GM23338 (cell line): ENCODE measurements at regions not wholly inside any gene's neighbourhood (a gene's known extent, or its start where the extent isn't known, plus 50 kb on each side); places are given as distances from the start of the nearest gene placed in this dataset.

Source experiments
- ATAC-seq: fragments of 200-7000 bp; cut with Tn5 transposase; 3 replicates; pipeline ENCODE4 v1.9.1; 2020
- DNase-seq: peaks from one replicate; pipeline ENCODE4 v3.0.0-alpha.2; 2015; ENCODE audit warnings: low spot score
- H2AFZ ChIP-seq: fragments of 200-600 bp; sonication (generic); 2 replicates; pipeline ENCODE4 v1.8.0; 2016; ENCODE audit warnings: antibody characterized with exemption, mild to moderate bottlenecking, moderate library complexity
- H3F3A ChIP-seq: fragments of 200-600 bp; sonication (generic); replicated peaks from 2 replicates; pipeline ENCODE4 v1.8.0; 2017; ENCODE audit warnings: antibody characterized with exemption, mixed run types, low read depth
- H3K27ac ChIP-seq: fragments of 200-600 bp; sonication (generic); 2 replicates; pipeline ENCODE4 v1.6.1; 2016; ENCODE audit warnings: low read depth
- H3K27me3 ChIP-seq: fragments of 200-600 bp; sonication (generic); 2 replicates; pipeline ENCODE4 v1.8.0; 2016; ENCODE audit warnings: mild to moderate bottlenecking, mixed run types, moderate library complexity; ENCODE audit not compliant: insufficient read depth
- H3K36me3 ChIP-seq: fragments of 200-600 bp; sonication (generic); 2 replicates; pipeline ENCODE4 v1.8.0; 2016; ENCODE audit warnings: mild to moderate bottlenecking; ENCODE audit not compliant: insufficient read depth
- H3K4me1 ChIP-seq: fragments of 200-600 bp; sonication (generic); 2 replicates; pipeline ENCODE4 v1.8.0; 2016; ENCODE audit warnings: mild to moderate bottlenecking, moderate library complexity; ENCODE audit not compliant: insufficient read depth
- H3K4me2 ChIP-seq: fragments of 200-600 bp; sonication (generic); 2 replicates; pipeline ENCODE4 v1.7.1; 2017; ENCODE audit warnings: mixed run types
- H3K4me3 ChIP-seq: fragments of 200-600 bp; sonication (generic); 2 replicates; pipeline ENCODE4 v1.6.1; 2016; ENCODE audit warnings: mixed run types
- H3K79me2 ChIP-seq: fragments of 200-600 bp; sonication (generic); replicated peaks from 2 replicates; pipeline ENCODE4 v1.8.0; 2017; ENCODE audit warnings: mild to moderate bottlenecking; ENCODE audit not compliant: insufficient read depth
- H3K9me2 ChIP-seq: fragments of 200-600 bp; sonication (generic); 2 replicates; pipeline ENCODE4 v1.8.0; 2017; ENCODE audit not compliant: insufficient read depth
- H4K20me1 ChIP-seq: fragments of 200-600 bp; sonication (generic); replicated peaks from 2 replicates; pipeline ENCODE4 v1.8.0; 2017; ENCODE audit warnings: mild to moderate bottlenecking; ENCODE audit not compliant: insufficient read depth
- H3K27ac Mint-ChIP-seq: 2 replicates; pipeline ENCODE4 v1.8.0; 2020; ENCODE audit warnings: inconsistent platforms, mild to moderate bottlenecking, moderate library complexity, mixed read lengths
- H3K27me3 Mint-ChIP-seq: 3 replicates; pipeline ENCODE4 v1.8.0; 2022; ENCODE audit warnings: low read depth, mild to moderate bottlenecking, moderate library complexity, mixed read lengths, inconsistent platforms; ENCODE audit not compliant: insufficient read depth, poor library complexity
- H3K36me3 Mint-ChIP-seq: 3 replicates; pipeline ENCODE4 v1.8.0; 2021; ENCODE audit warnings: low read depth, mild to moderate bottlenecking, inconsistent platforms, moderate library complexity, mixed read lengths
- H3K4me1 Mint-ChIP-seq: 3 replicates; pipeline ENCODE4 v1.8.0; 2020; ENCODE audit warnings: mild to moderate bottlenecking, inconsistent platforms, mixed read lengths
- H3K4me3 Mint-ChIP-seq: 3 replicates; pipeline ENCODE4 v1.8.0; 2021; ENCODE audit warnings: moderate library complexity, mild to moderate bottlenecking, inconsistent platforms, mixed read lengths
- H3K9me3 Mint-ChIP-seq: 3 replicates; pipeline ENCODE4 v1.8.0; 2020; ENCODE audit warnings: moderate library complexity, mild to moderate bottlenecking, inconsistent platforms, mixed read lengths
- CREB1 ChIP-seq: fragments of 250-450 bp; sonication (Bioruptor Pico); IDR thresholded peaks from 2 replicates; pipeline ENCODE4 v1.5.0; 2020; ENCODE audit warnings: low read depth, mild to moderate bottlenecking, moderate library complexity
- ETS1 ChIP-seq: IDR thresholded peaks from 2 replicates; pipeline ENCODE4 v1.6.1; 2016; ENCODE audit warnings: antibody characterized with exemption
- EZH2 ChIP-seq: fragments of 200-600 bp; sonication (generic); IDR thresholded peaks from one replicate; pipeline ENCODE4 v1.8.0; 2017; ENCODE audit warnings: antibody characterized with exemption, mild to moderate bottlenecking, low read depth; ENCODE audit not compliant: unreplicated experiment
- EZH2phosphoT487 ChIP-seq: fragments of 200-600 bp; sonication (generic); IDR thresholded peaks from one replicate; pipeline ENCODE4 v1.8.1; 2018; ENCODE audit warnings: antibody characterized with exemption; ENCODE audit not compliant: unreplicated experiment
- JUNB ChIP-seq: IDR thresholded peaks from one replicate; pipeline ENCODE4 v1.6.1; 2016; ENCODE audit warnings: antibody characterized with exemption; ENCODE audit not compliant: unreplicated experiment
- NANOG ChIP-seq: IDR thresholded peaks from 2 replicates; pipeline ENCODE4 v1.6.1; 2016; ENCODE audit warnings: antibody characterized with exemption, borderline replicate concordance
- POLR2AphosphoS5 ChIP-seq: IDR thresholded peaks from 2 replicates; pipeline ENCODE4 v1.6.1; 2016; ENCODE audit warnings: antibody characterized with exemption, low read depth
- STAT1 ChIP-seq: IDR thresholded peaks from one replicate; pipeline ENCODE4 v1.6.1; 2016; ENCODE audit warnings: antibody characterized with exemption; ENCODE audit not compliant: unreplicated experiment
- ZNF114 ChIP-seq: fragments of 250-450 bp; sonication (Bioruptor Pico); IDR thresholded peaks from 2 replicates; pipeline ENCODE4 v1.5.0; 2020; ENCODE audit warnings: mild to moderate bottlenecking, moderate library complexity
- ZNF331 ChIP-seq: fragments of 250-450 bp; sonication (Bioruptor Pico); IDR thresholded peaks from 2 replicates; pipeline ENCODE4 v1.5.0; 2020; ENCODE audit warnings: low read depth, mild to moderate bottlenecking, moderate library complexity
- TF ChIP-seq, protein P1 (sequence below): IDR thresholded peaks from one replicate; pipeline ENCODE4 v1.6.1; 2018; ENCODE audit warnings: antibody characterized with exemption; ENCODE audit not compliant: unreplicated experiment
- TF ChIP-seq, protein P2 (sequence below), 2 experiments: fragments of 200-600 bp in 1 of 2; sonication (generic) in 1 of 2; conservative IDR thresholded peaks; 2 replicates each; pipeline versions ENCODE4 v1.5.1 to v1.6.1; 2016 to 2017; ENCODE audit warnings: antibody characterized with exemption in 2 of 2, low read depth in 2 of 2, mild to moderate bottlenecking in 2 of 2, moderate library complexity in 1 of 2

- Mint-ChIP-seq H3K9me3 (no peaks in the 10 kb centered on the region), H3K4me1 (peaks cover 2% of the 10 kb centered on the region; the same call in 2 of the 3 replicates), H3K27me3 (no peaks in the 10 kb centered on the region), H3K36me3 (no peaks in the 10 kb centered on the region), H3K4me3 (no peak overlapping the region), H3K27ac (peak overlapping the region; percentile 89)
- Histone ChIP-seq H3K4me3 (no peak overlapping the region), H3K27ac (no peak overlapping the region), H3K9me2 (peaks cover 11% of the 10 kb centered on the region; the same call in 1 of the 2 replicates), H3F3A (no peaks in the 10 kb centered on the region), H3K4me1 (no peaks in the 10 kb centered on the region), H3K79me2 (no peaks in the 10 kb centered on the region), H4K20me1 (no peaks in the 10 kb centered on the region), H3K36me3 (no peaks in the 10 kb centered on the region), H2AFZ (peak overlapping the region; percentile 72; the same call in 1 of the 2 replicates), H3K27me3 (no peaks in the 10 kb centered on the region), H3K4me2 (no peak overlapping the region)
- TF ChIP-seq EZH2 (no peak), EZH2phosphoT487 (no peak), NANOG (no peak), ETS1 (no peak), POLR2AphosphoS5 (no peak), JUNB (no peak), ZNF331 (CRISPR knock-in tag) (no peak)
- TF ChIP-seq, protein P1, sequence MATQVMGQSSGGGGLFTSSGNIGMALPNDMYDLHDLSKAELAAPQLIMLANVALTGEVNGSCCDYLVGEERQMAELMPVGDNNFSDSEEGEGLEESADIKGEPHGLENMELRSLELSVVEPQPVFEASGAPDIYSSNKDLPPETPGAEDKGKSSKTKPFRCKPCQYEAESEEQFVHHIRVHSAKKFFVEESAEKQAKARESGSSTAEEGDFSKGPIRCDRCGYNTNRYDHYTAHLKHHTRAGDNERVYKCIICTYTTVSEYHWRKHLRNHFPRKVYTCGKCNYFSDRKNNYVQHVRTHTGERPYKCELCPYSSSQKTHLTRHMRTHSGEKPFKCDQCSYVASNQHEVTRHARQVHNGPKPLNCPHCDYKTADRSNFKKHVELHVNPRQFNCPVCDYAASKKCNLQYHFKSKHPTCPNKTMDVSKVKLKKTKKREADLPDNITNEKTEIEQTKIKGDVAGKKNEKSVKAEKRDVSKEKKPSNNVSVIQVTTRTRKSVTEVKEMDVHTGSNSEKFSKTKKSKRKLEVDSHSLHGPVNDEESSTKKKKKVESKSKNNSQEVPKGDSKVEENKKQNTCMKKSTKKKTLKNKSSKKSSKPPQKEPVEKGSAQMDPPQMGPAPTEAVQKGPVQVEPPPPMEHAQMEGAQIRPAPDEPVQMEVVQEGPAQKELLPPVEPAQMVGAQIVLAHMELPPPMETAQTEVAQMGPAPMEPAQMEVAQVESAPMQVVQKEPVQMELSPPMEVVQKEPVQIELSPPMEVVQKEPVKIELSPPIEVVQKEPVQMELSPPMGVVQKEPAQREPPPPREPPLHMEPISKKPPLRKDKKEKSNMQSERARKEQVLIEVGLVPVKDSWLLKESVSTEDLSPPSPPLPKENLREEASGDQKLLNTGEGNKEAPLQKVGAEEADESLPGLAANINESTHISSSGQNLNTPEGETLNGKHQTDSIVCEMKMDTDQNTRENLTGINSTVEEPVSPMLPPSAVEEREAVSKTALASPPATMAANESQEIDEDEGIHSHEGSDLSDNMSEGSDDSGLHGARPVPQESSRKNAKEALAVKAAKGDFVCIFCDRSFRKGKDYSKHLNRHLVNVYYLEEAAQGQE = no peak
- DNase-seq (no peak), ATAC-seq (no peak)
Measured at GRCh38 chr1:238606896-238607295, 716.2 kb upstream of the ZP4 start.

DNA sequence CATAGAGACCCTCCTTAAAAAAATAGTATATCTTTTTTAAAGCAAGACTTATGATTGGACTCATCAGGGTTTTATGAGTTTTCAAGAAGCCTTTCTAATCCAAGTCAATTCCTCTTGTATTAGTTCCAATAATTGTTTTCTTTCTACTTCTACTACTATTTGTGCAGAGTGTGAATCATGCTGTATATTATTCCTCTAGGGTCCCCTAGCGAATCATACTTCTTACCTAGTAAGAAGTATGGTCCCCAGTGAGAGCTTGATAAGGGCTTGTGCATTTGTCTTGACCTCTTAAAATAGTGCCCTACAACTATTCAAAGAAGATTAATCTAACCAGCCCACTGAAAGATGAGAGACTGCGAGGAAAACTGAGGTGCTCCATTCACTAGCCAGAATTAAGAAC is 715.7 kb upstream of the ZP4 start:
- no peaks in the 10 kb centered on the region for H3K79me2 ChIP-seq
- Mint-ChIP-seq H3K36me3 (no peaks in the 10 kb centered on the region), H3K4me1 (peaks cover 2% of the 10 kb centered on the region; the same call in 2 of the 3 replicates), H3K27me3 (no peaks in the 10 kb centered on the region), H3K27ac (no peak overlapping the region), H3K4me3 (no peak overlapping the region), H3K9me3 (no peaks in the 10 kb centered on the region)
- no peaks in the 10 kb centered on the region for H4K20me1 ChIP-seq
- ATAC-seq (no peak), DNase-seq (no peak)
- H3K4me1 ChIP-seq = no peaks in the 10 kb centered on the region
- no peak overlapping the region for H3K27ac ChIP-seq
- peaks cover 11% of the 10 kb centered on the region; the same call in 1 of the 2 replicates for H3K9me2 ChIP-seq
- H3F3A ChIP-seq = no peaks in the 10 kb centered on the region
- no peak overlapping the region for H3K4me3 ChIP-seq
- no peaks in the 10 kb centered on the region for H3K36me3 ChIP-seq
- H2AFZ ChIP-seq = peak overlapping the region; percentile 72; the same call in 1 of the 2 replicates
- no peaks in the 10 kb centered on the region for H3K27me3 ChIP-seq
- H3K4me2 ChIP-seq = no peak overlapping the region
- TF ChIP-seq STAT1 = no peak
- TF ChIP-seq, protein P2, sequence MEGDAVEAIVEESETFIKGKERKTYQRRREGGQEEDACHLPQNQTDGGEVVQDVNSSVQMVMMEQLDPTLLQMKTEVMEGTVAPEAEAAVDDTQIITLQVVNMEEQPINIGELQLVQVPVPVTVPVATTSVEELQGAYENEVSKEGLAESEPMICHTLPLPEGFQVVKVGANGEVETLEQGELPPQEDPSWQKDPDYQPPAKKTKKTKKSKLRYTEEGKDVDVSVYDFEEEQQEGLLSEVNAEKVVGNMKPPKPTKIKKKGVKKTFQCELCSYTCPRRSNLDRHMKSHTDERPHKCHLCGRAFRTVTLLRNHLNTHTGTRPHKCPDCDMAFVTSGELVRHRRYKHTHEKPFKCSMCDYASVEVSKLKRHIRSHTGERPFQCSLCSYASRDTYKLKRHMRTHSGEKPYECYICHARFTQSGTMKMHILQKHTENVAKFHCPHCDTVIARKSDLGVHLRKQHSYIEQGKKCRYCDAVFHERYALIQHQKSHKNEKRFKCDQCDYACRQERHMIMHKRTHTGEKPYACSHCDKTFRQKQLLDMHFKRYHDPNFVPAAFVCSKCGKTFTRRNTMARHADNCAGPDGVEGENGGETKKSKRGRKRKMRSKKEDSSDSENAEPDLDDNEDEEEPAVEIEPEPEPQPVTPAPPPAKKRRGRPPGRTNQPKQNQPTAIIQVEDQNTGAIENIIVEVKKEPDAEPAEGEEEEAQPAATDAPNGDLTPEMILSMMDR (conservative IDR thresholded peaks at IDR 0.05; ENCODE audit: low read depth in 2 of 2) = no peak
- no peak for TF ChIP-seq EZH2phosphoT487
- no peak for TF ChIP-seq JUNB
- TF ChIP-seq, protein P1 = no peak
- TF ChIP-seq CREB1 = no peak
- no peak for TF ChIP-seq ZNF114
- TF ChIP-seq EZH2 = no peak
